ENCODE measurements at regions not wholly inside any gene's neighbourhood (a gene's known extent, or its start where the extent isn't known, plus 50 kb on each side); places are given as distances from the start of the nearest gene placed in this dataset.

DNA sequence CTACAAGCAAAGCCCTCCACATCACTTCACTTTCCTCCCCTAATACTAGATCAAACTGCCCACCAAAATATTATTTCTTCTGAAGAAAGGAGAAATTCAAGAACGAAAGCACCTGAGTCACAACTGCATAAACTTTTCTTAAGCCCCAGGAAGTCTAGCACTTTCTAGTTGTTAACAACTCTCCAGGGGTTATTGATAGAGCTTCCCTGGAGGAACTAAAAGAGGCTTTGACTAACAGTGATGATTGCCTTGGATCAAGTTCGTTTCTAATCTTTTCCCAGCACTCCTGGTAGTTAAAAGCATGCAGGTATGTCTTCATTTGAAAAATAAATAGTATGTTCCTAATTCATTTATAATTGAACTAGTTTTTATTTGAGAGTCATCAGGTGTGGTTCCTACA, 917.0 kb downstream of the TUSC7 start:
- TF ChIP-seq, protein P1, sequence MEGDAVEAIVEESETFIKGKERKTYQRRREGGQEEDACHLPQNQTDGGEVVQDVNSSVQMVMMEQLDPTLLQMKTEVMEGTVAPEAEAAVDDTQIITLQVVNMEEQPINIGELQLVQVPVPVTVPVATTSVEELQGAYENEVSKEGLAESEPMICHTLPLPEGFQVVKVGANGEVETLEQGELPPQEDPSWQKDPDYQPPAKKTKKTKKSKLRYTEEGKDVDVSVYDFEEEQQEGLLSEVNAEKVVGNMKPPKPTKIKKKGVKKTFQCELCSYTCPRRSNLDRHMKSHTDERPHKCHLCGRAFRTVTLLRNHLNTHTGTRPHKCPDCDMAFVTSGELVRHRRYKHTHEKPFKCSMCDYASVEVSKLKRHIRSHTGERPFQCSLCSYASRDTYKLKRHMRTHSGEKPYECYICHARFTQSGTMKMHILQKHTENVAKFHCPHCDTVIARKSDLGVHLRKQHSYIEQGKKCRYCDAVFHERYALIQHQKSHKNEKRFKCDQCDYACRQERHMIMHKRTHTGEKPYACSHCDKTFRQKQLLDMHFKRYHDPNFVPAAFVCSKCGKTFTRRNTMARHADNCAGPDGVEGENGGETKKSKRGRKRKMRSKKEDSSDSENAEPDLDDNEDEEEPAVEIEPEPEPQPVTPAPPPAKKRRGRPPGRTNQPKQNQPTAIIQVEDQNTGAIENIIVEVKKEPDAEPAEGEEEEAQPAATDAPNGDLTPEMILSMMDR (IDR thresholded peaks at IDR 0.05; ENCODE audit: low read depth, low read length) = no peak
- TF ChIP-seq MYC (IDR thresholded peaks at IDR 0.05; ENCODE audit: low read depth, low read length) = no peak
